OCI-LY7 (cell line): ENCODE measurements at regions not wholly inside any gene's neighbourhood (a gene's known extent, or its start where the extent isn't known, plus 50 kb on each side); places are given as distances from the start of the nearest gene placed in this dataset.

Source experiments
- BruUV-seq: library from RNA; stranded (reverse); fragments of 400-500 nt; replicated peaks from 2 replicates; lab custom pipeline; 2021; lab: Mats Ljungman, UMichigan
- CTCF ChIA-PET: fragments of 300-600 bp; sonication (Branson Sonifier 250); formaldehyde crosslinking; loops from one replicate; lab custom pipeline; 2022; ENCODE audit warnings: antibody characterized with exemption; ENCODE audit not compliant: unreplicated experiment; lab: Charles Lee
- POLR2A ChIA-PET: fragments of 300-600 bp; sonication (Branson Sonifier 250); formaldehyde crosslinking; loops from one replicate; lab custom pipeline; 2022; ENCODE audit warnings: antibody characterized with exemption; lab: Charles Lee
- DNase-seq: peaks from one replicate; pipeline ENCODE4 v3.0.0-alpha.2; 2015; ENCODE audit warnings: low spot score
- H2AFZ ChIP-seq: fragments of 200-600 bp; sonication (generic), shearing (Covaris generic); 2 replicates; pipeline ENCODE4 v1.6.1; 2014; ENCODE audit warnings: mild to moderate bottlenecking, antibody characterized with exemption, low read length, moderate library complexity
- H3K27ac ChIP-seq: fragments of 200-600 bp; sonication (generic); 2 replicates; pipeline ENCODE4 v1.5.1; 2014; ENCODE audit warnings: mixed run types, low read depth, mild to moderate bottlenecking, moderate library complexity, low read length, inconsistent platforms; ENCODE audit not compliant: poor library complexity, severe bottlenecking
- H3K36me3 ChIP-seq: fragments of 200-600 bp; sonication (generic); 2 replicates; pipeline ENCODE4 v1.6.1; 2014; ENCODE audit warnings: mild to moderate bottlenecking, antibody characterized with exemption, low read length, moderate library complexity, mixed read lengths; ENCODE audit not compliant: insufficient read depth
- H3K4me1 ChIP-seq: fragments of 200-600 bp; sonication (generic); 2 replicates; pipeline ENCODE4 v1.5.1; 2014; ENCODE audit warnings: mild to moderate bottlenecking, low read length; ENCODE audit not compliant: insufficient read depth, poor library complexity, severe bottlenecking
- H3K4me2 ChIP-seq: fragments of 200-600 bp; sonication (generic); 2 replicates; pipeline ENCODE4 v1.6.1; 2014; ENCODE audit warnings: mild to moderate bottlenecking, low read length
- H3K4me3 ChIP-seq: fragments of 200-600 bp; sonication (generic); 2 replicates; pipeline ENCODE4 v1.5.1; 2014; ENCODE audit warnings: mild to moderate bottlenecking, low read depth, low read length; ENCODE audit not compliant: poor library complexity, severe bottlenecking
- H3K79me2 ChIP-seq: fragments of 200-600 bp; sonication (generic); 2 replicates; pipeline ENCODE4 v1.6.1; 2016; ENCODE audit warnings: low read depth, mild to moderate bottlenecking, low read length, moderate library complexity, mixed read lengths; ENCODE audit not compliant: insufficient read depth
- H3K9me2 ChIP-seq: fragments of 200-600 bp; sonication (generic); 2 replicates; pipeline ENCODE4 v1.6.1; 2016; ENCODE audit warnings: mild to moderate bottlenecking, low read length, mixed read lengths; ENCODE audit not compliant: insufficient read depth
- H3K9me3 ChIP-seq: fragments of 200-600 bp; sonication (generic); 2 replicates; pipeline ENCODE4 v1.6.1; 2014; ENCODE audit warnings: mild to moderate bottlenecking, mixed run types, low read length, mixed read lengths
- H4K20me1 ChIP-seq: fragments of 200-600 bp; sonication (generic); 2 replicates; pipeline ENCODE4 v1.6.1; 2014; ENCODE audit warnings: mild to moderate bottlenecking, antibody characterized with exemption, low read length, moderate library complexity, mixed read lengths; ENCODE audit not compliant: insufficient read depth
- EZH2phosphoT487 ChIP-seq: fragments of 200-600 bp; sonication (generic); IDR thresholded peaks from 2 replicates; pipeline ENCODE4 v1.6.1; 2018; ENCODE audit warnings: low read depth, borderline replicate concordance, mild to moderate bottlenecking, mixed run types, antibody characterized with exemption, low read length, moderate library complexity, mixed read lengths
- intact Hi-C: fragments of 100-400 bp; cut with micrococcal nuclease; formaldehyde crosslinking; loops from one replicate; pipeline ENCODE4 v1.10.0; 2022; ENCODE audit not compliant: unreplicated experiment
- TF ChIP-seq, protein P1 (sequence below): fragments of 200-600 bp; sonication (generic); conservative IDR thresholded peaks from 2 replicates; pipeline ENCODE4 v1.5.1; 2014; ENCODE audit warnings: mild to moderate bottlenecking, antibody characterized with exemption, low read length, moderate library complexity, mixed read lengths

DNA sequence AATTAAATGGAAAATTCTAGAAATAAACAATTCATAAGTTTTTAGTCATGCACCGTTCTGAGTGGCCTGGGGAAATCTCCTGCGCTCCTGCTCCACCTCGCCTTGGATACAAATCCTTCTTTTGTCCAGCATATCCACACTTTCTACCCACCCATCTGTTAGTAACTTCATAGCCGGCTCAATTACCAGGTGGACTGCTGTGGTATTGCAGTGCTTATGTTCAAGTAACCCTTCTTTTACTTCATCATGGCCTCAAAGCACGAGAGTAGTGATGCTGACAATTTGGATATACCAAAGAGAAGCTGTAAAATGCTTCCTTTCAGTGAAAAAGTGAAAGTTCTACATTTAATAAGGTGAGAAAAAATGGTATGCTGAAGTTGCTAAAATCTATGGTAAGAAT lies 142.3 kb upstream of the CHL1 start:
- ChIA-PET CTCF (no interaction called here), POLR2A (no interaction called here)
- H4K20me1 ChIP-seq: no peaks in the 10 kb centered on the region
- no peak overlapping the region for H3K4me2 ChIP-seq
- TF ChIP-seq, protein P1, sequence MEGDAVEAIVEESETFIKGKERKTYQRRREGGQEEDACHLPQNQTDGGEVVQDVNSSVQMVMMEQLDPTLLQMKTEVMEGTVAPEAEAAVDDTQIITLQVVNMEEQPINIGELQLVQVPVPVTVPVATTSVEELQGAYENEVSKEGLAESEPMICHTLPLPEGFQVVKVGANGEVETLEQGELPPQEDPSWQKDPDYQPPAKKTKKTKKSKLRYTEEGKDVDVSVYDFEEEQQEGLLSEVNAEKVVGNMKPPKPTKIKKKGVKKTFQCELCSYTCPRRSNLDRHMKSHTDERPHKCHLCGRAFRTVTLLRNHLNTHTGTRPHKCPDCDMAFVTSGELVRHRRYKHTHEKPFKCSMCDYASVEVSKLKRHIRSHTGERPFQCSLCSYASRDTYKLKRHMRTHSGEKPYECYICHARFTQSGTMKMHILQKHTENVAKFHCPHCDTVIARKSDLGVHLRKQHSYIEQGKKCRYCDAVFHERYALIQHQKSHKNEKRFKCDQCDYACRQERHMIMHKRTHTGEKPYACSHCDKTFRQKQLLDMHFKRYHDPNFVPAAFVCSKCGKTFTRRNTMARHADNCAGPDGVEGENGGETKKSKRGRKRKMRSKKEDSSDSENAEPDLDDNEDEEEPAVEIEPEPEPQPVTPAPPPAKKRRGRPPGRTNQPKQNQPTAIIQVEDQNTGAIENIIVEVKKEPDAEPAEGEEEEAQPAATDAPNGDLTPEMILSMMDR: no peak
- TF ChIP-seq EZH2phosphoT487: no peak
- no peak overlapping the region for H3K27ac ChIP-seq
- no peaks in the 10 kb centered on the region for H3K4me1 ChIP-seq
- no peaks in the 10 kb centered on the region for H3K79me2 ChIP-seq
- no peaks in the 10 kb centered on the region for H3K9me3 ChIP-seq
- no peak overlapping the region for H2AFZ ChIP-seq
- no peak for DNase-seq
- intact Hi-C loops: no loop called here
- no peaks in the 10 kb centered on the region for H3K9me2 ChIP-seq
- H3K36me3 ChIP-seq: no peaks in the 10 kb centered on the region
- no TSS peak for BruUV-seq
- H3K4me3 ChIP-seq: no peak overlapping the region

DNA sequence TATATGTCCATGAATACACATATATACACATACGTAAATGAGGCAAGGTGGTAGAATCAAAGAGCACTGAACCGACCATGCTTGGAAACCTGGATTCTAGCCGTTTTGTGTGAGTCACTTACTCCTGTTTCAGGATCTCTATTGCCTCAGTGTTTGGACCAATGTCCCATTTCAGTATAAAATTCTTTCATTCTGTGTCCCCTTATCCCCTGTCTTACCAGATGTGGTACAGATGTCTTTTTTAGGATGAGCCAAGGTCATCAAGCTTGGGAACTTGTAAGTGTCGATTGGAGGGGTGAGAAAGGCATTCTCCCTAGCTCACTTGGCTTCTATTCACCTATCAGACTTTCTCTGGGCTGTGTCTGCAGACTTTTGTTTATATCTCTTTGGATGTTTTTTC lies 139.9 kb upstream of the CHL1 start:
- TF ChIP-seq, protein P1: no peak
- TF ChIP-seq EZH2phosphoT487: no peak
- ChIA-PET CTCF (no interaction called here), POLR2A (interaction anchor here (0.6 to 0.8 kb wide), 2 partner anchors 222 to 298 kb away, joined by 3 read pairs; no protein-coding TSS in a partner anchor)
- DNase-seq: no peak
- Histone ChIP-seq H4K20me1 (no peaks in the 10 kb centered on the region), H3K4me3 (no peak overlapping the region), H3K79me2 (no peaks in the 10 kb centered on the region), H3K4me2 (no peak overlapping the region), H2AFZ (no peak overlapping the region), H3K36me3 (no peaks in the 10 kb centered on the region), H3K27ac (no peak overlapping the region), H3K4me1 (no peaks in the 10 kb centered on the region), H3K9me3 (no peaks in the 10 kb centered on the region), H3K9me2 (no peaks in the 10 kb centered on the region)
- no TSS peak for BruUV-seq
- intact Hi-C loops: no loop called here

DNA sequence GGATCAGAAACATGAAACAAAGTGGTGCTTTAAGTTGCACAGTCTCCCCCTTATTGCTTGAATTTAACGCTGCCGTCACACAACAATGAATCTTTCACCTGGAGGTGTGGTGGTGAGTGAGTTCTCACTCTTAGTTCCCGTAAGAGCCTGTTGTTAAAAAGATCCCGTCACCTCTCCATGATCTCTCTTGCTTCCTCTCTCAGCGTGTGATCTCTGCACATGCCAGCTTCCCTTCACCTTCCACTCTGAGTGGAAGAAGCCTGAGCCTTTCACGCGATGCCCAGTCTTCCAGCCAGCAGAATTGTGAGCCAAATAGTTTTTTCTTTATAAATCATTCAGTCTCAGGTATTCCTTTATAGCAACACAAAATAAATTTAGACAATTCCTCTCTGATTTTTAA lies 136.7 kb upstream of the CHL1 start:
- BruUV-seq: no TSS peak
- no peak for DNase-seq
- CTCF ChIA-PET: no interaction called here

More for the DNA sequence above, 136.7 kb upstream of the CHL1 start:
- Histone ChIP-seq H3K36me3 (no peaks in the 10 kb centered on the region), H3K9me3 (no peaks in the 10 kb centered on the region), H2AFZ (no peak overlapping the region), H3K9me2 (no peaks in the 10 kb centered on the region), H3K4me2 (no peak overlapping the region), H3K4me3 (no peak overlapping the region), H3K27ac (no peak overlapping the region), H3K79me2 (no peaks in the 10 kb centered on the region), H3K4me1 (no peaks in the 10 kb centered on the region), H4K20me1 (no peaks in the 10 kb centered on the region)
- intact Hi-C loops: no loop called here
- TF ChIP-seq, protein P1: no peak
- TF ChIP-seq EZH2phosphoT487: no peak
- POLR2A ChIA-PET: no interaction called here
